ENCODE measurements at regions not wholly inside any gene's neighbourhood (a gene's known extent, or its start where the extent isn't known, plus 50 kb on each side); places are given as distances from the start of the nearest gene placed in this dataset.

- FAIRE-seq (no peak), DNase-seq (ENCODE audit: low read depth, low spot score) (no peak)
- Histone ChIP-seq H3K9me3 (replicated peaks; ENCODE audit: control insufficient read depth, insufficient read depth, low read length) (no peaks in the 10 kb centered on the region), H3K4me3 (replicated peaks in 1 of 3; ENCODE audit: insufficient read depth in 1 of 3, low read depth in 1 of 3, low read length in 3 of 3) (no peak overlapping the region), H3K36me3 (ENCODE audit: control insufficient read depth in 2 of 2, extremely low read depth in 1 of 2, insufficient read depth in 2 of 2, low read length in 2 of 2) (no peaks in the 10 kb centered on the region), H3K4me1 (ENCODE audit: control insufficient read depth, extremely low read depth, insufficient read depth, low read length) (no peaks in the 10 kb centered on the region), H4K20me1 (replicated peaks; ENCODE audit: control insufficient read depth, extremely low read depth, insufficient read depth, low read length) (no peaks in the 10 kb centered on the region), H3K27ac (ENCODE audit: insufficient read depth, low read depth, low read length) (no peak overlapping the region), H3K9ac (replicated peaks; ENCODE audit: extremely low read depth, insufficient read depth, low read length) (no peak overlapping the region), H3K79me2 (ENCODE audit: control insufficient read depth, insufficient read depth, low read length) (no peaks in the 10 kb centered on the region), H3K4me2 (ENCODE audit: insufficient read depth, low read length) (no peak overlapping the region), H2AFZ (ENCODE audit: low read depth, low read length) (no peak overlapping the region), H3K9me1 (replicated peaks; ENCODE audit: control insufficient read depth, extremely low read depth, insufficient read depth, low read length) (no peaks in the 10 kb centered on the region), H3K27me3 (ENCODE audit: control insufficient read depth in 2 of 2, insufficient read depth in 2 of 2, low read length in 2 of 2) (no peaks in the 10 kb centered on the region)
- TF ChIP-seq POLR2AphosphoS5 (IDR thresholded peaks at IDR 0.05; ENCODE audit: insufficient read depth, low read depth, low read length) (no peak), MYC (IDR thresholded peaks at IDR 0.05; ENCODE audit: low read depth, low read length) (no peak), JUN (IDR thresholded peaks at IDR 0.05; ENCODE audit: borderline replicate concordance, insufficient read depth, insufficient read length, low read depth) (no peak), CTCF (IDR thresholded peaks at IDR 0.05; ENCODE audit: extremely low read depth in 1 of 2, insufficient read depth in 1 of 2, low read depth in 1 of 2, low read length in 2 of 2) (no peak), FOS (IDR thresholded peaks at IDR 0.05; ENCODE audit: borderline replicate concordance, insufficient read depth, low read length) (no peak), GATA2 (IDR thresholded peaks at IDR 0.05; ENCODE audit: insufficient read depth, insufficient read length, low read depth, low read length) (no peak), EZH2 (IDR thresholded peaks at IDR 0.05; ENCODE audit: borderline replicate concordance, low read depth, low read length, severe bottlenecking) (no peak)
- TF ChIP-seq, protein P1, sequence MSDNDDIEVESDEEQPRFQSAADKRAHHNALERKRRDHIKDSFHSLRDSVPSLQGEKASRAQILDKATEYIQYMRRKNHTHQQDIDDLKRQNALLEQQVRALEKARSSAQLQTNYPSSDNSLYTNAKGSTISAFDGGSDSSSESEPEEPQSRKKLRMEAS (IDR thresholded peaks at IDR 0.05; ENCODE audit: insufficient read depth, insufficient read length) = no peak
- POLR2A ChIA-PET = no interaction called here
- dilution Hi-C loops (cut with MboI; ENCODE audit: extremely low pct_ligation_motif_present, low sequenced_read_pairs) = no loop called here
- intact Hi-C loops (cut with micrococcal nuclease) = no loop called here
- CTCF ChIA-PET = no interaction called here
- no TSS peak for BruUV-seq (replicated peaks)
These were observed 420.1 kb upstream of the LCORL start for GRCh38 chr4:18441676-18442075.

All from endothelial cell of umbilical vein (primary cell).